B cell (primary cell): ENCODE measurements at regions not wholly inside any gene's neighbourhood (a gene's known extent, or its start where the extent isn't known, plus 50 kb on each side); places are given as distances from the start of the nearest gene placed in this dataset.

Source experiments
- ATAC-seq: fragments of 200-7000 bp; cut with Tn5 transposase; one replicate; pipeline ENCODE4 v1.10.0; 2021; ENCODE audit warnings: low read depth, mild to moderate bottlenecking, moderate number of reproducible peaks, moderate library complexity
- CTCF ChIA-PET: fragments of 350-600 bp; sonication (Branson Sonifier 250); formaldehyde crosslinking; loops from one replicate; lab custom pipeline; 2021; ENCODE audit warnings: antibody characterized with exemption, inconsistent platforms; lab: Charles Lee
- POLR2A ChIA-PET: fragments of 350-600 bp; sonication (Branson Sonifier 250); formaldehyde crosslinking; loops from one replicate; lab custom pipeline; 2021; ENCODE audit warnings: antibody characterized with exemption; lab: Charles Lee
- DNase-seq: peaks from one replicate; pipeline ENCODE4 v3.0.0; 2013
- H2AFZ ChIP-seq: 2 replicates; pipeline ENCODE4 v1.6.1; 2012; ENCODE audit warnings: mild to moderate bottlenecking, low read depth, low read length; ENCODE audit not compliant: insufficient read depth, poor library complexity, severe bottlenecking
- H3K27ac ChIP-seq, 2 donors: 1 replicate in 1 of 2; 2 replicates in 1 of 2; pipeline ENCODE4 v1.5.1; 2012 to 2013; ENCODE audit warnings: low read length in 2 of 2, mild to moderate bottlenecking in 2 of 2, moderate library complexity in 1 of 2
- H3K27me3 ChIP-seq, 4 experiments: fragments of 200-600 bp in 1 of 4; sonication (generic) in 1 of 4; replicated peaks in 1 of 4; 1 replicate in 2 of 4; 2 replicates in 2 of 4; pipeline versions ENCODE4 v1.6.1 to v1.7.0; 2013 to 2016; ENCODE audit warnings: low read length in 3 of 4, mild to moderate bottlenecking in 2 of 4, mixed read lengths in 1 of 4, moderate library complexity in 1 of 4; ENCODE audit not compliant: insufficient read depth in 4 of 4, control insufficient read depth in 3 of 4; ENCODE audit errors: control extremely low read depth in 1 of 4
- H3K36me3 ChIP-seq, 2 experiments: replicated peaks in 1 of 2; 1 replicate in 1 of 2; 2 replicates in 1 of 2; pipeline versions ENCODE4 v1.6.1 to v1.7.1; 2013; ENCODE audit warnings: low read length in 1 of 2; ENCODE audit not compliant: insufficient read depth in 2 of 2, control insufficient read depth in 1 of 2; ENCODE audit errors: control extremely low read depth in 1 of 2, extremely low read depth in 1 of 2
- H3K4me1 ChIP-seq, 2 donors: fragments of 200-600 bp in 1 of 2; sonication (generic) in 1 of 2; 1 replicate in 1 of 2; 2 replicates in 1 of 2; pipeline versions ENCODE4 v1.5.1 to v1.6.1; 2013 to 2017; ENCODE audit warnings: low read length in 2 of 2; ENCODE audit not compliant: control insufficient read depth in 2 of 2, insufficient read depth in 2 of 2
- H3K4me2 ChIP-seq: replicated peaks from 2 replicates; pipeline ENCODE3; 2012; ENCODE audit warnings: mild to moderate bottlenecking, low read depth, low read length; ENCODE audit not compliant: poor library complexity, severe bottlenecking
- H3K4me3 ChIP-seq, 5 experiments: fragments of 200-600 bp in 1 of 5; sonication (generic) in 1 of 5; 1 replicate in 3 of 5; 2 replicates in 2 of 5; pipeline versions ENCODE4 v1.5.1 to v1.7.0; 2011 to 2016; ENCODE audit warnings: low read length in 4 of 5, mild to moderate bottlenecking in 4 of 5, low read depth in 2 of 5, control low read depth in 1 of 5, moderate library complexity in 1 of 5; ENCODE audit not compliant: insufficient read depth in 1 of 5; ENCODE audit errors: control extremely low read depth in 1 of 5, extremely low read depth in 1 of 5
- H3K79me2 ChIP-seq: fragments of 200-600 bp; sonication (generic); one replicate; pipeline ENCODE4 v1.6.0; 2016; ENCODE audit warnings: low read length; ENCODE audit not compliant: control insufficient read depth, insufficient read depth
- H3K9ac ChIP-seq: fragments of 200-600 bp; sonication (generic); 2 replicates; pipeline ENCODE4 v1.6.1; 2017; ENCODE audit warnings: mild to moderate bottlenecking, low read length, moderate library complexity
- H3K9me3 ChIP-seq, 3 donors: one replicate each; pipeline versions ENCODE4 v1.6.1 to v1.7.1; 2013; ENCODE audit warnings: low read length in 2 of 3; ENCODE audit not compliant: control insufficient read depth in 2 of 3, insufficient read depth in 1 of 3; ENCODE audit errors: control extremely low read depth in 1 of 3
- H4K20me1 ChIP-seq: 2 replicates; pipeline ENCODE4 v1.6.0; 2012; ENCODE audit warnings: mild to moderate bottlenecking, low read length; ENCODE audit not compliant: insufficient read depth, control insufficient read depth, poor library complexity, severe bottlenecking
- H3K27ac Mint-ChIP-seq: one replicate; pipeline ENCODE4 v1.8.0; 2021; ENCODE audit warnings: mixed read lengths
- H3K27me3 Mint-ChIP-seq: one replicate; pipeline ENCODE4 v1.8.0; 2021; ENCODE audit warnings: mixed read lengths
- H3K4me1 Mint-ChIP-seq: one replicate; pipeline ENCODE4 v1.8.0; 2021; ENCODE audit warnings: mixed read lengths
- H3K4me3 Mint-ChIP-seq: one replicate; pipeline ENCODE4 v1.8.0; 2021; ENCODE audit warnings: mixed read lengths
- H3K9me3 Mint-ChIP-seq: one replicate; pipeline ENCODE4 v1.8.0; 2022; ENCODE audit warnings: mixed read lengths; ENCODE audit not compliant: insufficient read depth
- CTCF ChIP-seq: fragments of 200-600 bp; IDR thresholded peaks from one replicate; pipeline ENCODE4 v1.8.0; 2022; ENCODE audit warnings: antibody characterized with exemption, mild to moderate bottlenecking
- EZH2 ChIP-seq: IDR thresholded peaks from 2 replicates; pipeline ENCODE4 v1.6.1; 2012; ENCODE audit warnings: borderline replicate concordance, low read depth, mild to moderate bottlenecking, moderate library complexity, low read length; ENCODE audit not compliant: insufficient read depth, poor library complexity, severe bottlenecking
- WGBS: methylation state at CpG from one replicate; pipeline ENCODE4 v1.1.5; 2013; ENCODE audit warnings: missing lambda C conversion rate; ENCODE audit not compliant: insufficient coverage; 5-methylcytosine and 5-hydroxymethylcytosine counted together
- intact Hi-C: fragments of 100-400 bp; cut with micrococcal nuclease; formaldehyde crosslinking; loops from one replicate; pipeline ENCODE4 v1.10.0; 2022

DNA sequence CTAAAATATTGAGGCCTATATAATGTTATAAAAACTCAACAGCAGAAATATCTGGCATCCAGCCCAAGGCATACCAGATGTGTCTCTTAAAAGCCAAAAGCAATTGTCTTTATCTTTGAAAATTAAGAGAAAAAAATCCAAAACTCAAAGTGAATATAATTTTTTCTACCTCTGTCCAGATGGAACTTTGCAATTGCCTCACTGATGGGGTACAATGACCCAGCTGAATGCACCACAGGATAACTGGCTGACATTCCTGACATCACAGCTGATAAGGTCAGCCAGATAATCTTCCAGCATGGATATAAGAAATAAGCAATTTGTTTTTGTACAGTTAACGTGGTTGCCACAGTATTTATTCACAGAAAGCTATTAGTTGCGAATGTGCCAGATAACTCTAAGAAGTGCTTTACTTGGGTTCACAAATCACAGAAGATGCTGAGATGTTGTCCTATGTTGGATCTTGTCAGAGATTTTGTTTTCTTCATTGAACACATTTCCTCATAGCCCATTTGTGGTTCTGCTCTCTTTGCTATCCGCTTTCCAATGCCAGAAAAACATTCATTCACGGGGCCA, 566.9 kb upstream of the CCDC54 start:
- ATAC-seq (no peak), DNase-seq (no peak)
- Histone ChIP-seq H3K4me1 (no peaks in the 10 kb centered on the region), H2AFZ (no peak overlapping the region), H3K4me2 (no peak overlapping the region), H3K9ac (no peak overlapping the region), H3K9me3 (no peaks in the 10 kb centered on the region), H3K27me3 (no peaks in the 10 kb centered on the region), H3K4me3 (no peak overlapping the region), H3K79me2 (no peaks in the 10 kb centered on the region), H3K36me3 (no peaks in the 10 kb centered on the region), H4K20me1 (no peaks in the 10 kb centered on the region), H3K27ac (no peak overlapping the region)
- no peaks in the 10 kb centered on the region for H3K4me1 Mint-ChIP-seq
- no CpG with 5 or more reads among the region's 4 CpGs for WGBS
- no peak overlapping the region for H3K27ac Mint-ChIP-seq
- no peaks in the 10 kb centered on the region for H3K9me3 Mint-ChIP-seq
- H3K27me3 Mint-ChIP-seq = no peaks in the 10 kb centered on the region
- CTCF ChIA-PET = no interaction called here
- POLR2A ChIA-PET = no interaction called here
- intact Hi-C loops = no loop called here
- TF ChIP-seq CTCF = no peak
- no peak for TF ChIP-seq EZH2
- no peak overlapping the region for H3K4me3 Mint-ChIP-seq

- no peak for TF ChIP-seq EZH2
- H3K36me3 ChIP-seq = no peaks in the 10 kb centered on the region
- Mint-ChIP-seq H3K27me3 (no peaks in the 10 kb centered on the region), H3K4me3 (no peak overlapping the region), H3K27ac (no peak overlapping the region), H3K9me3 (no peaks in the 10 kb centered on the region), H3K4me1 (no peaks in the 10 kb centered on the region)
- H3K79me2 ChIP-seq = no peaks in the 10 kb centered on the region
- no CpG with 5 or more reads among the region's 3 CpGs for WGBS
- no peaks in the 10 kb centered on the region for H3K4me1 ChIP-seq
- H3K27me3 ChIP-seq = no peaks in the 10 kb centered on the region
- H2AFZ ChIP-seq = no peak overlapping the region
- H3K9me3 ChIP-seq = no peaks in the 10 kb centered on the region
- H4K20me1 ChIP-seq = no peaks in the 10 kb centered on the region
- ChIA-PET POLR2A (no interaction called here), CTCF (no interaction called here)
- intact Hi-C loops = no loop called here
- H3K4me2 ChIP-seq = no peak overlapping the region
- no peak overlapping the region for H3K4me3 ChIP-seq
- ATAC-seq (no peak), DNase-seq (no peak)
- H3K9ac ChIP-seq = no peak overlapping the region
- H3K27ac ChIP-seq = no peak overlapping the region
Observed at GRCh38 chr3:106811376-106811775, 565.9 kb upstream of the CCDC54 start.
